Stimulated activated CD4-positive, alpha-beta T cell treated with anti-CD3 and anti-CD28 coated beads, Interleukin-15, amount 100 ng/mL, for 24 hours (primary cell): ENCODE measurements at regions not wholly inside any gene's neighbourhood (a gene's known extent, or its start where the extent isn't known, plus 50 kb on each side); places are given as distances from the start of the nearest gene placed in this dataset.
"Not testable (repeated sequence)": the region's sequence is repeated elsewhere in the genome, so short reads cannot be mapped to it uniquely, and the experiment has no call there.

Experiments used
- DNase-seq: peaks from one replicate; pipeline ENCODE4 v3.0.0-alpha.2; 2020

DNA sequence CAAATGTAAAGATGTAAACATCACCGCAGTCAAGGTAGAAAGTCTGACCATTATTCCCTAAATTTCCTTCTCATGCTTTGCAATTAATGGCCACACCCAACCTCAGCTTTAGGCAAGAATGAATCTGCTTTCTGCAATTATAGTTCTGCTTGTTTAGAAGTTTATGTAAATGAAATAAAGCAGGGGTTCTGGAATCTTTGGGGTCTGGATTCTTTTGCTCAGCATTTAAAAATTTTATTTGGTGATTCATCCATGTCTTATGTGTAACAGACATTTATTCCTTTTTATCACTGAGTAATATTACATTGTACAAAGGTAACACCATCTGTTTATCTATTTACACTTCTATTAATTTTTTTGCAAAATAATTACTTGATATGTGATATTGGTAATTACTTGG is 613.6 kb downstream of the UTRN start:
- no peak for DNase-seq

GRCh38 chr6:144899161-144899560 is 614.0 kb downstream of the UTRN start:
- no peak for DNase-seq

GRCh38 chr6:144901412-144901811 is 616.3 kb downstream of the UTRN start:
- DNase-seq, result no peak

GRCh38 chr6:144908004-144908403 is 622.9 kb downstream of the UTRN start:
- no peak for DNase-seq

DNA sequence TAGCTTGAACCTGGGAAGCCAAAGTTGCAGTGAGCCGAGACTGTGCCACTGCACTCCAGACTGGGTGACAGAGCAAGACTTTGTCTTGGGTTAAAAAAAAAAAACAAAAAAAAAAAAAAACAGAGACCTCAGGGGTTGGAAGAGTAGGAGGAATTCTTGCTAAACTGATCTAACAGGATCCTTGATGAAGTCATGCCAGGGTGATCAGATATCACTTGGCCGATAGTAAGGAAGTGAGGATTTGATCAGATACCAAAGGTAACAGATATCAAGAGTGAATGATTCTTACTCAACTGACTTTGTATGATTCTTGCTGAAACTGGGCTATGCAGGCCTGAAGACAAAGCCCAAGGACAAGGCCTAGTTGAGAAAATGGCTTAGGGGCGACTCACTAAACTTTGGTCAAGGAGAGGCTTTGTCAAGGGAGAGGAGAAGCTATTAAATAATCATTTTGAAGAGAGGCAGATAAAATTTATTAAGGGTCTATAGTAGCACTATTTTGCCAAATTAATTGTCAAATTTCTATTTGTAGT is 624.7 kb downstream of the UTRN start:
- DNase-seq, result no peak

DNA sequence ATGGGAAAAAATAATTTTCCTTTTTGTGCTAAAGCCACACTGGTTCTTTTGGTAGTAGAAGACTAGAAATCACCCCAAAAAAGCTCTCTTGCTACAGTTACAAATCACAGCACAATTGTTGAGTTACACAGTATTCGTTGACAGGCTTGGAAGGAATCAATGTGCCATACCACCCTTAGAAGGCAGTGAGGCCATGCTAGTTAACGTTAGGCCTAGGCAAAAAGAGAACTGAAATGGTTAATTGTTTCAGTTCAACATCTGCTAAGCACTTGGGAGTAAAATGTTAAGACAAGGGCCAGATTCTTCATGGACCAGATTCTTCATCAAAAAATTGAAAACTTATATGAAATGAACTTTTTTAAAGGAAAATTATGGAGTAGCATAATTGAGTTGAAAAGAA is 626.2 kb downstream of the UTRN start:
- no peak for DNase-seq

DNA sequence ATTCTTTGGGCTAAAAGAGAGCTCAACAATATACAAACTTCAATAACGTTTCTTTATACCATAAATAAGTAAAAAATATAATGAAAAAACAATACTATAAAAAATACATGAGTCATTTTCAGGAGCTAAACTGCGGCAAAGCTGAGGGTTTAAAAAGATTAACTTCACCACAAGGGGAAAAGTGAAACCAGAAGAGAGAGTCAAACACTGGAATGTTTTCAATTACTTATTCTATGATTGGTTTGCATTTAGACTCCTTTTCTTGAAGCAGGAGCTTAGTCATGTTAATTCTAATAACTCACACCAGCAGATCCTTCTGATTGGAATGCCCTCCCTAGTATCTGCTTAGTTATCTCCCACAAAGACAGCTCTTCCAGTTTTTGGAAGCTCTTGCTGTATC is 627.3 kb downstream of the UTRN start:
- DNase-seq, result no peak

- DNase-seq, result no peak
Observed at GRCh38 chr6:144918073-144918472, 632.9 kb downstream of the UTRN start.

- DNase-seq, result no peak
Observed at GRCh38 chr6:144919560-144919959, 634.4 kb downstream of the UTRN start.

GRCh38 chr6:144920391-144920961 is 635.3 kb downstream of the UTRN start:
- DNase-seq, result no peak

- DNase-seq, result no peak
Observed at GRCh38 chr6:144921206-144921975, 636.3 kb downstream of the UTRN start.

DNA sequence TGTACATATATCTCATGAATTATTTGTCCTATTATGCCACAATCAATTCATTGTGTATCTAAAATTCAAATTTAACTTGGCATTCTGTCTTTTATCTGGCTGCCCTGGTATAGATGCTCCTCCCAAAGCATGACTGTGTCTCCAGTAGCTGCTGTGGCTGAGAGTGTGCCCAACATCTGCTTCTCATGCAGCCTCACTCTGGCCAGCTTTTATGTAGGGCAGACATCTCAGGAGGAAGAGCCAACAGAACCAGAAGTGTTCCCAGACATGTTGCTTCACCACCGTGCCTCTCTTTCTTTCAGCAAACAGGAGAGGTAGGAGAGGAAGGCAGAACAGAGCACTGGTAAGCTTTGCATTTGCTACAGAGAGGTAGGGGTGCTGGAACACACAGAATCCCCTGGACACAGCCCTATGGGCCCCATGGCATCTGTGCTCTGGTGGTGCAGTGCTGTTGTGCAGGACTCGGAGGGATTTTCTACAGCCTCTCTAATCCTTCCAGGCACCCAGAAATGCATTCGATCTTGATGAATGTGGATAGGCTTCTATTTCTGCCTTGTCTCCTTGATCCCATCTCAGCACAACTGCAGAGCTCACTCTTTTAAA is 637.1 kb downstream of the UTRN start:
- no peak for DNase-seq

- DNase-seq, result not testable (repeated sequence)
Observed at GRCh38 chr6:144922771-144923490, 637.8 kb downstream of the UTRN start.

GRCh38 chr6:144923491-144923787 is 638.3 kb downstream of the UTRN start:
- DNase-seq, result not testable (repeated sequence)

GRCh38 chr6:144928847-144929246 is 643.7 kb downstream of the UTRN start:
- DNase-seq, result no peak

DNA sequence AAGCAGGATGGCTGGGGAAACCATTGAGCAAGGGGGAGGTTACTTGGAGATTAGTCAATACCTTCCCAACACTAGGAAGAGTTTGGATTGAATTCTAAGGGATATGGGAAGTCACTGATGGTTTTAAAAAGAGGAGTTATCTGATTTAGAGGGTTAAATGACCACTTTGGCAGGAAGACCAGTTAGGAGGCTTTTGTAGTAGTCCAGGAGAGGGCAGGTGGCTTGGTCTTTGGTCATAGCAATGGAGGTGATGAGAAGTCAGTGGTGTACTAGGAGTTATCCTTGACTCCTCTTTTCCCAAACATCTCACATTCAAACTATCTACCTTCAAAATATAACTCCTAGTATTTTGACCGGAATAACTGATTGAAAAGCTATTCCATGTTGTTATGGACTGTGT is 644.1 kb downstream of the UTRN start:
- no peak for DNase-seq

DNA sequence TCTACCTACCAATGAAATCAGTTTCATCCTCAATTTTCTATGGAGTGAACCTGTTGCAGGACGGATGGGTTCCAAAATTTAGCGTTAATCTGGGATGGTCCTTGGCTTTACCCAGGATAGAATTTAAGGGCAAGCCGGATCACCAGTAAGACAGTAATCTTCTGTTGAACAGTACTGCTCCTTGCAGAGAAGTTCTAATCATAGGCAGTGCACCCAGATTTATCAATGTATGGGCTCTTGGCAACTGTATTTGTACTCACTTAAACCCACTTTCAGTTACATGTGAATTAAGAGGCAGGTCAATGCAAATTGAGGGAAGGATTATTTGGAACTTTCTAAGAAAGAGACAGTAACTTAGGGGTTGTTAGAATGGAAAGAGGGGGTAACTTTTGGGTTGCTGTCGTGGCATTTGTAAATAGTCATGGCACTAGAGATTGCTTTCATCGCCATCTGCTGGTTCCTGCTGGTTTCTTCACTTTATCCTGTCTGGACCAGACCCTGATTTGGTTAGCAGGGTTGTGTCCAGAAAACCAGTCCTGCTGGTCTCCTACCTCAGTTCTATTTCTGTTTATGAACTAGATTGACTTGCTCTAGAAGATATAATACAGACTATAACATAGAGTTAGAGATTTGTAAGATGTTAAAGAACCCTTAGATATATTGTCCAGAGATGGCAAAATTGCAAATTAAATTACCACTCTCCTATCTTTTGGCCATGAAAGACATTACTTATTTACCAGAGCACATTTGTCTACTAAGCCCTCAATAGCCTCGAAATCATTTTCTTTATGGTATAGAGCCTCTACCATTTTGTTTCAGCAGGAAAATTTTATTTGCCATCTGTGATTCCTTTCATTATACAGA is 646.3 kb downstream of the UTRN start:
- DNase-seq, result peak; percentile 47

- DNase-seq, result no peak
Observed at GRCh38 chr6:144932621-144933020, 647.5 kb downstream of the UTRN start.

GRCh38 chr6:144935181-144935580 is 650.0 kb downstream of the UTRN start:
- DNase-seq, result no peak

GRCh38 chr6:144935661-144936060 is 650.5 kb downstream of the UTRN start:
- DNase-seq, result no peak

DNA sequence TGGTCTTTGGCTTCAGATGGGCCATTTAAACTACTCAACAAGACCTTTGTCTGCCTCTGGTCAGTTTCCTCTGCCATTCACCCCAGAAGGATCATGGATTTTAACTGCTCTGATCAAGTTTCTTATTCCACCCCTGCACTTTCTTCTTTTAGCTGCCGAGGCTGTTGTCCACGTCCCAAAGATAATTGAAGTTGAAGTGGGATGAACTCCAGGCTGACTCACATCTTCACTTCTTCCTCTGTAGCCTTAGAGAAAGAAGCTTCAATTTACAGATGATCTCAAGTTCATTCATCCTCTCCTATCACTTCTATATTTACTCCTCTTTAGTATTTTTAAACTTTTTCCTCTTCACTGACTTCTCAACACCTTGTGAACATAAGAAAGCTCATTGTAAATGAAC is 651.6 kb downstream of the UTRN start:
- no peak for DNase-seq

- DNase-seq, result no peak
Observed at GRCh38 chr6:144939921-144940320, 654.8 kb downstream of the UTRN start.

DNA sequence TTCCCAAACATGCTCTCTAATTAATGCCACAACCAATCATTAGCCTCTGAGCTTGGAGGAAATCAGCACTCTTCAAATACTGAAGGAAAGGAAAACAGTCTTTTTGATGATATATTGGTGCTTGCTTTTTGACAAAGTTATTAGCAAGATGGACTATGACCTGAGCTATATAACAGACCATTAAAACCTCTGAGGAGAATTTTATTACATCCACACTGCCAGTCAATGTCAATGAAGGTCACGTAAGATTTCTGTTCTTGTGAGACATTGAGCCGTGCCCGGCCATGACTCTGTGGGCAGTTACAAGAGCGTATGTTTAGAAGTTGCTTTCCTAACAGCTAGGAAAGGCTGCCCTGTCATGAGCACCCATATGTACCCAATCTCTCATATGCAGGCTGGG is 659.0 kb downstream of the UTRN start:
- no peak for DNase-seq
